Erythroblast (primary cell): ENCODE measurements at regions not wholly inside any gene's neighbourhood (a gene's known extent, or its start where the extent isn't known, plus 50 kb on each side); places are given as distances from the start of the nearest gene placed in this dataset.

ENCODE experiments used
- GATA1 ChIP-seq: IDR thresholded peaks from 2 replicates; pipeline ENCODE4 v1.6.1; 2011; ENCODE audit warnings: low read depth, mild to moderate bottlenecking, control low read depth, low read length, moderate library complexity
- POLR2A ChIP-seq: IDR thresholded peaks from 2 replicates; pipeline ENCODE4 v1.6.1; 2011; ENCODE audit warnings: mild to moderate bottlenecking, low read length

DNA sequence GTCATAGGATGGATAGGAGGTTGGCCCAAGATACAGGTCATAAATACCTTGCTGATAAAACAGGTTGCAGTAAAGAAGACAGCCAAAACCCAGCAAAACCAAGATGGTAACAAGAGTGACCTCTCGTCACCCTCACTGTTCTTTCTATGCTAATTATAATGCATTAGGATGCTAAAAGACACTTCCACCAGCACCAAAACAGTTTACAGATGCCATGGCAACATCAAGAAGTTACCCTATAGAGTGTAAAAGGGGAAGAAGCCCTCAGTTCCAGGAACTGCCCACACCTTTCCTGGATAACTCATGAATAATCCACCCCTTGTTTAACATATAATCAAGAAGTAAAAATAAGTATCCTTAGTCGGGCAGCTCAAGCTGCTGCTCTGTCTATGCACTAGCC lies 671.9 kb downstream of the PTPRC start:
- TF ChIP-seq POLR2A (no peak), GATA1 (no peak)
